HG03520 (cell line): ENCODE measurements at regions not wholly inside any gene's neighbourhood (a gene's known extent, or its start where the extent isn't known, plus 50 kb on each side); places are given as distances from the start of the nearest gene placed in this dataset.
A peak's percentile ranks its signal among the peaks of the same experiment; 100 is the strongest.

Experiments
- ATAC-seq: cut with Tn5 transposase; IDR thresholded peaks from one replicate; pipeline ENCODE4 v1.9.1; 2021; ENCODE audit warnings: mild to moderate bottlenecking, moderate library complexity; ENCODE audit not compliant: unreplicated experiment

GRCh38 chr13:47287291-47287751 is 390.5 kb upstream of the HTR2A start:
- ATAC-seq = no peak

- no peak for ATAC-seq
Observed at GRCh38 chr13:47281991-47282390, 385.1 kb upstream of the HTR2A start.

GRCh38 chr13:47279920-47280319 is 383.1 kb upstream of the HTR2A start:
- ATAC-seq = no peak

- ATAC-seq = no peak
Observed at GRCh38 chr13:47277774-47278173, 380.9 kb upstream of the HTR2A start.

GRCh38 chr13:47268270-47268669 is 371.4 kb upstream of the HTR2A start:
- no peak for ATAC-seq

- no peak for ATAC-seq
Observed at GRCh38 chr13:47258384-47258783, 361.5 kb upstream of the HTR2A start.

GRCh38 chr13:47256618-47257017 is 359.8 kb upstream of the HTR2A start:
- no peak for ATAC-seq

- no peak for ATAC-seq
Observed at GRCh38 chr13:47252627-47253026, 355.8 kb upstream of the HTR2A start.

GRCh38 chr13:47251771-47252170 is 354.9 kb upstream of the HTR2A start:
- ATAC-seq = no peak

- ATAC-seq = no peak
Observed at GRCh38 chr13:47250146-47250545, 353.3 kb upstream of the HTR2A start.

GRCh38 chr13:47249266-47249665 is 352.4 kb upstream of the HTR2A start:
- ATAC-seq = no peak

GRCh38 chr13:47241446-47241845 is 344.6 kb upstream of the HTR2A start:
- no peak for ATAC-seq

GRCh38 chr13:47239025-47239424 is 342.2 kb upstream of the HTR2A start:
- ATAC-seq = no peak

GRCh38 chr13:47237571-47237970 is 340.7 kb upstream of the HTR2A start:
- ATAC-seq = no peak

GRCh38 chr13:47233734-47234133 is 336.9 kb upstream of the HTR2A start:
- ATAC-seq = no peak

- no peak for ATAC-seq
Observed at GRCh38 chr13:47232516-47232915, 335.7 kb upstream of the HTR2A start.

- ATAC-seq = no peak
Observed at GRCh38 chr13:47230155-47230554, 333.3 kb upstream of the HTR2A start.

GRCh38 chr13:47226516-47226915 is 329.7 kb upstream of the HTR2A start:
- ATAC-seq = no peak

- no peak for ATAC-seq
Observed at GRCh38 chr13:47220453-47221140, 323.7 kb upstream of the HTR2A start.

- no peak for ATAC-seq
Observed at GRCh38 chr13:47218611-47219010, 321.8 kb upstream of the HTR2A start.

GRCh38 chr13:47216176-47216822 is 319.4 kb upstream of the HTR2A start:
- peak; percentile 65 for ATAC-seq

GRCh38 chr13:47215736-47216135 is 318.9 kb upstream of the HTR2A start:
- ATAC-seq = no peak

GRCh38 chr13:47213047-47213446 is 316.2 kb upstream of the HTR2A start:
- ATAC-seq = no peak
